Lower leg skin (tissue), 4 donors: ENCODE measurements at regions not wholly inside any gene's neighbourhood (a gene's known extent, or its start where the extent isn't known, plus 50 kb on each side); places are given as distances from the start of the nearest gene placed in this dataset.

Source experiments
- DNase-seq, 2 donors: peaks; one replicate each; pipeline ENCODE4 v3.0.0-alpha.2; 2019; ENCODE audit warnings: low spot score in 2 of 2
- H3K4me3 ChIP-seq: fragments of 200-600 bp; sonication (generic); 2 replicates; pipeline ENCODE4 v1.5.1; 2017; ENCODE audit warnings: mild to moderate bottlenecking, low read depth; ENCODE audit not compliant: poor library complexity, severe bottlenecking
- POLR2A ChIP-seq, 2 donors: fragments of 450-650 bp; IDR thresholded peaks; one replicate each; pipeline ENCODE4 v1.6.1; 2016 to 2017; ENCODE audit warnings: antibody characterized with exemption in 2 of 2, mild to moderate bottlenecking in 1 of 2, moderate library complexity in 1 of 2
- WGBS, 2 donors: methylation state at CpG; one replicate each; pipeline ENCODE4 v1.1.5; 2018; 5-methylcytosine and 5-hydroxymethylcytosine counted together
- intact Hi-C: fragments of 100-400 bp; cut with DNase I; formaldehyde crosslinking; loops from one replicate; pipeline ENCODE4 v1.15.0; 2023; ENCODE audit warnings: low total_unique reads
- TF ChIP-seq, protein P1 (sequence below), 3 donors: fragments of 450-650 bp; IDR thresholded peaks; one replicate each; pipeline ENCODE4 v1.5.1; 2016; ENCODE audit warnings: antibody characterized with exemption in 3 of 3, mild to moderate bottlenecking in 3 of 3, moderate library complexity in 2 of 3

DNA sequence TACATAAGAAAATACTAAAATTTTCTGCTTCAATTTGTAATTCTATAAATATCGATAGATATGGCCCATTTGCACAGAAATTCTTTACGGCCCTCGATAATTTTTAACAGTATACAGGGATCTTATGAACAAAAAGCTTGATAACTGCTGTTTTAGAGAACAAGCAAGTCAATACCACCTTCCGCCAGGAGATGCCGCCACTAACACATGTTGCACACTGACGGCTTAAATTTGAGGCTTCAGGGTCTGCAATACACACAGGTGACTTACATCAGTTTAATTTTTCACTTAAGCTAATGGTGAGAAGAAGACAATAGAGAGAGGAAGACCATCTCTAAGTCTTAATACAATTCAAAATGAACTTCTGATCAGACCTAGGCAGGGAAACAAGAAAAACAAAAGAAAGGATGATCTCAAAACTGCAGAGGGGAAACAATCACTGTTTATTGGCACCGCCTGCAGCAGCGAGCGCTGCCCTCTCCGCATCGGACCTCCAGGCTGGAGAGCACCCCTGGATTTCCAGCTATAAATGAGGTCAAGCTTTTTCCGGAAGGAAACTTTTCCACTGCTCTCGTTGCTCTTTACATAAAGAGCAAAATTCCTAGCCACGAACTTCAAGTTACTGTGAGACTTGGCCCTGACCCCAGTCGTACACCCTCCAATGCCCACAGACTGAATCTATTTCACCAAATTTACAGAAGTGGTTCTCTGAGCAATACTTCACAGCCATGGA is 53.9 kb downstream of the OTOR start:
- no peak overlapping the region for H3K4me3 ChIP-seq
- no peak for TF ChIP-seq POLR2A (IDR thresholded peaks at IDR 0.05)
- TF ChIP-seq, protein P1, sequence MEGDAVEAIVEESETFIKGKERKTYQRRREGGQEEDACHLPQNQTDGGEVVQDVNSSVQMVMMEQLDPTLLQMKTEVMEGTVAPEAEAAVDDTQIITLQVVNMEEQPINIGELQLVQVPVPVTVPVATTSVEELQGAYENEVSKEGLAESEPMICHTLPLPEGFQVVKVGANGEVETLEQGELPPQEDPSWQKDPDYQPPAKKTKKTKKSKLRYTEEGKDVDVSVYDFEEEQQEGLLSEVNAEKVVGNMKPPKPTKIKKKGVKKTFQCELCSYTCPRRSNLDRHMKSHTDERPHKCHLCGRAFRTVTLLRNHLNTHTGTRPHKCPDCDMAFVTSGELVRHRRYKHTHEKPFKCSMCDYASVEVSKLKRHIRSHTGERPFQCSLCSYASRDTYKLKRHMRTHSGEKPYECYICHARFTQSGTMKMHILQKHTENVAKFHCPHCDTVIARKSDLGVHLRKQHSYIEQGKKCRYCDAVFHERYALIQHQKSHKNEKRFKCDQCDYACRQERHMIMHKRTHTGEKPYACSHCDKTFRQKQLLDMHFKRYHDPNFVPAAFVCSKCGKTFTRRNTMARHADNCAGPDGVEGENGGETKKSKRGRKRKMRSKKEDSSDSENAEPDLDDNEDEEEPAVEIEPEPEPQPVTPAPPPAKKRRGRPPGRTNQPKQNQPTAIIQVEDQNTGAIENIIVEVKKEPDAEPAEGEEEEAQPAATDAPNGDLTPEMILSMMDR (IDR thresholded peaks at IDR 0.05), result peak in 1 of 3 donors; percentile 34
- intact Hi-C loops, result no loop called here
- WGBS, 2 donors, result 24 to 34% methylated on average over 15 of the region's 15 CpGs
- DNase-seq, result peak in 1 of 2 donors; percentile 34

DNA sequence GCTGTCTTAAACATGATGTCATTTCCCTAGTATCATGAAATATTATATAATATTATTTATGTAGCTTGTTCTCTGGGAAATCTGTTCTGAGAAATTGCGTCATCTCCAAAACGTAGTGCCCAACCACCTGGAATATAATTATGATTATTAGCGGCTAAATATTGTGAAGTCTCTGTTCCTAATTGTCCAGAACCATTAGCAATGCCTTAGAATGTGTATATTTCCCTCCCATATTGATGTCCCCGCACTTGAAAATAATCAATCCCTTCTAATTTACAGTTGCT is 54.4 kb downstream of the OTOR start:
- intact Hi-C loops, result no loop called here
- TF ChIP-seq, protein P1 (IDR thresholded peaks at IDR 0.05), result no peak
- no peak for TF ChIP-seq POLR2A (IDR thresholded peaks at IDR 0.05)
- 46 to 57% methylated on average over 4 of the region's 4 CpGs for WGBS, 2 donors
- H3K4me3 ChIP-seq, result no peak overlapping the region
- no peak for DNase-seq

DNA sequence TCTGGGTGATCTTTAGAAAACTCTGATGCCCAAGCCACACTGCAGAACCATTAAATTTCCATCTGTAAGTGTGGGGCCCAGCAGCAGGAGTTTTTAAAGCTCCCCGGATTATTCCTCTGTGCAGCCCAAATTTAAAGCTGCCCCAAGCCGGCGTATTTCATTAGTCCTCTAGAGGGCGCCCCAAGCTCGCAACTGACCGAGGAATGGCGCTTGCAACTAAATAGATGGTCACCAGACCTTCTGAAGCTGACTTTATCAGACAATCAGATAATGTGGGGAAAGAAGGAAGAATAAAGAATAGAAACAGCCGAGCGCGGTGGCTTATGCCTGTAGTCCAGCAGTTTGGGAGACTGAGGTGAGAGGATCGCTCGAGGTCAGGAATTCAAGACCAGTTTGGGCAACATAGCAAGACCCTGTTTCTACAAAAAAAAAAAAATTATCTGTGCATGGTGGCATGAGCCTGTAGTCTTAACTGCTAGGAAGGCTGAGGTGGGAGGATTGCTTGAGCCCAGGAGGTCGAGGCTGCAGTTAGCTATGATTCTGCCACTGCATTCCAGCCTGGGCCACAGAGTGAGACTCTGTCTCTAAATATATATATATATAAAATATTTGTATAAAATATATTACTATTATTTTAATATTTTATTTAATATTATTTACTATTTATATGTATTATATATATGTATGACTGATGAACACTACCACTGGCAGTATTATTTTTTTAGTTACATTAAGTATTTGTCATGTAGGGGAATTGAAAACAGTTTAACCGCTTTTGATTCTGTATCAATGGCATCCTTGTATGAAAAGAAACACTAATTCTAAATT is 56.0 kb downstream of the OTOR start:
- intact Hi-C loops, result no loop called here
- 22 to 23% methylated on average over 14 of the region's 14 CpGs for WGBS, 2 donors
- peak in 1 of 2 donors; percentile 30 for DNase-seq
- TF ChIP-seq POLR2A (IDR thresholded peaks at IDR 0.05), result no peak
- TF ChIP-seq, protein P1 (IDR thresholded peaks at IDR 0.05), result no peak
- H3K4me3 ChIP-seq, result no peak overlapping the region

DNA sequence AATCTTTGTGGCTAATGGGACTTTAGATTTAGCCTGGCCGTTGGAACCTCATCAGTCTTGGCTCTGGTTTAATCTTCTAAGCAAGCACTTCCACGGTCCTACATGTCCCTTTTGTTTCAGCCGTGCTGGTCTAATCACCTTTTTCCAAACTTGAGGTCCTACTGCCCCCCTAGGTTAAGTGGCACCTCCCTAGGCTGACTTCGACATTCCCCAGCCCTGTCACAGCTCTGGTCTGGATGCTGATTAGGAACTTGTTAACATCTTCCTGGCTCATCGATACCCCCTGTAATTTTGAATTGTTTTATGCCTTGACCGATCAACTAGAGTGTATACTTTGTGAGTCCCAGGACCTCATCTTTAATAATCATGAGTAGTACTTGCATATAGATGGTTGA is 56.6 kb downstream of the OTOR start:
- no peak overlapping the region for H3K4me3 ChIP-seq
- WGBS, 2 donors, result 73 to 77% methylated on average over 6 of the region's 6 CpGs
- DNase-seq, result no peak
- TF ChIP-seq POLR2A (IDR thresholded peaks at IDR 0.05), result no peak
- TF ChIP-seq, protein P1 (IDR thresholded peaks at IDR 0.05), result no peak
- intact Hi-C loops, result loop anchor here (5.0 kb wide), 1 partner anchor 628 kb away; no protein-coding TSS in a partner anchor

DNA sequence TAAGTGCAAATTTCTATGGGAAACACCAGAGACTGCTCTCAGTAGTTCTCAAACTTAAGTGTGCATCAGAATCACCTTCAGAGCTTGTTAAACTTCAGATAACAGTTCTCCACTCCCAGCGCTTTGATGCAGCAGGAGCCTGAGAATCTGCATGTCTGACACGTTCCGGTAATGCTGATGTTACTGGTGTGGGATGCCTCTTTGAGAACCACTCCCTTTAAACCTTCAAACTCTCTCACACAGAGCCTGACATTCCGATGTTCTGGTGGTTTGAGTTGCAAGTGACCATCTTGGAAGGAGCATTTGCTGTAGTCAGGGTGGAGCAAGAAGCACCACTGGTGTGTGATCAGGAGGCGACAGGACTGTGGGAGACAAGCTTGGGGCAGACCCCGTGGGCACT is 57.9 kb downstream of the OTOR start:
- H3K4me3 ChIP-seq, result no peak overlapping the region
- TF ChIP-seq, protein P1 (IDR thresholded peaks at IDR 0.05), result no peak
- TF ChIP-seq POLR2A (IDR thresholded peaks at IDR 0.05), result no peak
- no peak for DNase-seq
- 65 to 72% methylated on average over 6 of the region's 6 CpGs for WGBS, 2 donors
- intact Hi-C loops, result loop anchor here (5.0 kb wide), 1 partner anchor 626 kb away; no protein-coding TSS in a partner anchor
